ENCODE measurements at regions not wholly inside any gene's neighbourhood (a gene's known extent, or its start where the extent isn't known, plus 50 kb on each side); places are given as distances from the start of the nearest gene placed in this dataset.

DNA sequence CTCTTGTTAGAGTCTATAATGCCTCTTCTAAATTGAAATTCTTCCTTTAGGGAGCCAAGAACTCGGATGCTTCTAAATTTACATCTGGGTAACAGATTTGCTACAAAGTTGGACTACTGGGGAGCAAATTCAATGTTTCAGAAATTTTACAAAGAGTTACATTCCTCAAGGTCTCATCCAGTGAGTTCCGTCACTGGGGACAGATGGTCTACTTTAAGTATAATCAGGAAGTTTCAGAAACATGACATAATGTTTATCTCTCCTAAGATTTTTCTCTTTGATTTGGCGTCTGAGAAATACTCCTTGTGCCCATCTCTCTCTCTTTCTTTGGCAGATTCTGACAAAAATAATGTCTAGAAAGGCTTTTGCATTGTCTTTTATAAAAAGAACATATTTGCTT is 81.5 kb upstream of the MBNL2 start:
- TF ChIP-seq, protein P1, sequence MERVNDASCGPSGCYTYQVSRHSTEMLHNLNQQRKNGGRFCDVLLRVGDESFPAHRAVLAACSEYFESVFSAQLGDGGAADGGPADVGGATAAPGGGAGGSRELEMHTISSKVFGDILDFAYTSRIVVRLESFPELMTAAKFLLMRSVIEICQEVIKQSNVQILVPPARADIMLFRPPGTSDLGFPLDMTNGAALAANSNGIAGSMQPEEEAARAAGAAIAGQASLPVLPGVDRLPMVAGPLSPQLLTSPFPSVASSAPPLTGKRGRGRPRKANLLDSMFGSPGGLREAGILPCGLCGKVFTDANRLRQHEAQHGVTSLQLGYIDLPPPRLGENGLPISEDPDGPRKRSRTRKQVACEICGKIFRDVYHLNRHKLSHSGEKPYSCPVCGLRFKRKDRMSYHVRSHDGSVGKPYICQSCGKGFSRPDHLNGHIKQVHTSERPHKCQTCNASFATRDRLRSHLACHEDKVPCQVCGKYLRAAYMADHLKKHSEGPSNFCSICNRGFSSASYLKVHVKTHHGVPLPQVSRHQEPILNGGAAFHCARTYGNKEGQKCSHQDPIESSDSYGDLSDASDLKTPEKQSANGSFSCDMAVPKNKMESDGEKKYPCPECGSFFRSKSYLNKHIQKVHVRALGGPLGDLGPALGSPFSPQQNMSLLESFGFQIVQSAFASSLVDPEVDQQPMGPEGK (CRISPR knock-in tag; IDR thresholded peaks at IDR 0.05; ENCODE audit: borderline replicate concordance): no peak
- TF ChIP-seq SNAI2 (CRISPR knock-in tag; IDR thresholded peaks at IDR 0.05): no peak
- TF ChIP-seq, protein P2, sequence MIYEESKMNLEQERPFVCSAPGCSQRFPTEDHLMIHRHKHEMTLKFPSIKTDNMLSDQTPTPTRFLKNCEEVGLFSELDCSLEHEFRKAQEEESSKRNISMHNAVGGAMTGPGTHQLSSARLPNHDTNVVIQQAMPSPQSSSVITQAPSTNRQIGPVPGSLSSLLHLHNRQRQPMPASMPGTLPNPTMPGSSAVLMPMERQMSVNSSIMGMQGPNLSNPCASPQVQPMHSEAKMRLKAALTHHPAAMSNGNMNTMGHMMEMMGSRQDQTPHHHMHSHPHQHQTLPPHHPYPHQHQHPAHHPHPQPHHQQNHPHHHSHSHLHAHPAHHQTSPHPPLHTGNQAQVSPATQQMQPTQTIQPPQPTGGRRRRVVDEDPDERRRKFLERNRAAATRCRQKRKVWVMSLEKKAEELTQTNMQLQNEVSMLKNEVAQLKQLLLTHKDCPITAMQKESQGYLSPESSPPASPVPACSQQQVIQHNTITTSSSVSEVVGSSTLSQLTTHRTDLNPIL (CRISPR knock-in tag; IDR thresholded peaks at IDR 0.05; ENCODE audit: low read depth): no peak
- no peak for TF ChIP-seq ZNF70 (CRISPR knock-in tag; IDR thresholded peaks at IDR 0.05)
- TF ChIP-seq ARNTL (CRISPR knock-in tag; IDR thresholded peaks at IDR 0.05; ENCODE audit: borderline replicate concordance, low read depth): no peak
- no peak for TF ChIP-seq ZFP30 (CRISPR knock-in tag; IDR thresholded peaks at IDR 0.05)
- no peak for TF ChIP-seq ZC3H10 (CRISPR knock-in tag; IDR thresholded peaks at IDR 0.05)
- TF ChIP-seq RARB (CRISPR knock-in tag; IDR thresholded peaks at IDR 0.05): no peak
- TF ChIP-seq CSDC2 (CRISPR knock-in tag; IDR thresholded peaks at IDR 0.05): no peak
- no peak for TF ChIP-seq PPARA (CRISPR knock-in tag; IDR thresholded peaks at IDR 0.05; ENCODE audit: borderline replicate concordance)

All from SK-N-SH treated with all-trans-retinoic acid at 6 μM for 48 hours (cell line).